HL-60 (cell line): ENCODE measurements at regions not wholly inside any gene's neighbourhood (a gene's known extent, or its start where the extent isn't known, plus 50 kb on each side); places are given as distances from the start of the nearest gene placed in this dataset.

Source experiments
- DNase-seq, 2 experiments: peaks; one replicate each; pipeline ENCODE4 v3.0.0-alpha.2; 2010 to 2020; ENCODE audit warnings: low read depth in 1 of 2, low spot score in 1 of 2
- H3K27ac ChIP-seq: fragments of 250-450 bp; sonication (Bioruptor Pico); replicated peaks from 2 replicates; pipeline ENCODE4 v1.5.1; 2020; ENCODE audit warnings: mild to moderate bottlenecking, moderate library complexity
- H3K27me3 ChIP-seq: fragments of 250-450 bp; sonication (Bioruptor Pico); 2 replicates; pipeline ENCODE4 v1.5.1; 2021; ENCODE audit warnings: mild to moderate bottlenecking, moderate library complexity; ENCODE audit not compliant: insufficient read depth, poor library complexity, severe bottlenecking
- H3K4me3 ChIP-seq: replicated peaks from 2 replicates; pipeline ENCODE4 v1.5.1; 2011; ENCODE audit warnings: mild to moderate bottlenecking, control low read depth, low read length; ENCODE audit not compliant: insufficient read depth
- GABPA ChIP-seq: IDR thresholded peaks from 2 replicates; pipeline ENCODE4 v1.6.1; 2012; ENCODE audit warnings: low read depth
- POLR2AphosphoS5 ChIP-seq: IDR thresholded peaks from 2 replicates; pipeline ENCODE4 v1.6.1; 2012; ENCODE audit warnings: low read depth
- SPI1 ChIP-seq: IDR thresholded peaks from 2 replicates; pipeline ENCODE4 v1.6.1; 2012; ENCODE audit warnings: low read depth, mild to moderate bottlenecking, borderline replicate concordance
- TF ChIP-seq, protein P1 (sequence below): IDR thresholded peaks from one replicate; pipeline ENCODE4 v1.5.1; 2011; ENCODE audit warnings: low read length, control low read depth, inconsistent platforms; ENCODE audit not compliant: insufficient read depth
- TF ChIP-seq, protein P2 (sequence below): IDR thresholded peaks from 2 replicates; pipeline ENCODE4 v1.6.1; 2012; ENCODE audit warnings: low read depth; ENCODE audit not compliant: insufficient replicate concordance

DNA sequence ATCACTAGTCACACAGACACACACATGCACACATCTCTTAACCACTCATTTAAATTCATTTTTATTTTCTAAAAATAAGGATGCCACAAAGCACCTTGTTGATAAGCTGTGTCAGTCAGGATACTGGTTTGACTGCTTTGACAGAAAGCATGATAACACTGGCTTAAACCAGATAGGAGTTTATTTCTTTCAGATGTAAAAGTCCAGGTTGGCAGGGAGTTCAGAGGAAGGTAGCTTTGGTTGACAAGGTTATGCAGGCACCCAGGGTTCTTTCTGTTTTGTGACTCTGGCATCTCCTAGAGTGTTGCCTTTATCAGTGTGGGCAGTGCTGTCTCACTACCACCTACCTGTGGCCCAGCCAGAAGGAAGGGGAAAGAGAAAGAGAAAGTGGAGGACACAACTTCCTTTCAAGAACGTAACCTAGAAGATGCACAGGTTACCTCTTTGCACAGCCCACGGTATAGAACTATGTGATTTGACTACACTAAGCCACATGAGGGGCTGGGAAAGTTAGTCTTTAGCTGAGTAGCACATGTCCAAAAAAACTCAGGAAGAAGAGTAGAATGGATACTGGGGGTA lies 334.7 kb downstream of the OSTF1 start:
- Histone ChIP-seq H3K27ac (no peak overlapping the region), H3K4me3 (no peak overlapping the region), H3K27me3 (no peaks in the 10 kb centered on the region)
- no peak for DNase-seq
- TF ChIP-seq SPI1: no peak
- TF ChIP-seq, protein P1, sequence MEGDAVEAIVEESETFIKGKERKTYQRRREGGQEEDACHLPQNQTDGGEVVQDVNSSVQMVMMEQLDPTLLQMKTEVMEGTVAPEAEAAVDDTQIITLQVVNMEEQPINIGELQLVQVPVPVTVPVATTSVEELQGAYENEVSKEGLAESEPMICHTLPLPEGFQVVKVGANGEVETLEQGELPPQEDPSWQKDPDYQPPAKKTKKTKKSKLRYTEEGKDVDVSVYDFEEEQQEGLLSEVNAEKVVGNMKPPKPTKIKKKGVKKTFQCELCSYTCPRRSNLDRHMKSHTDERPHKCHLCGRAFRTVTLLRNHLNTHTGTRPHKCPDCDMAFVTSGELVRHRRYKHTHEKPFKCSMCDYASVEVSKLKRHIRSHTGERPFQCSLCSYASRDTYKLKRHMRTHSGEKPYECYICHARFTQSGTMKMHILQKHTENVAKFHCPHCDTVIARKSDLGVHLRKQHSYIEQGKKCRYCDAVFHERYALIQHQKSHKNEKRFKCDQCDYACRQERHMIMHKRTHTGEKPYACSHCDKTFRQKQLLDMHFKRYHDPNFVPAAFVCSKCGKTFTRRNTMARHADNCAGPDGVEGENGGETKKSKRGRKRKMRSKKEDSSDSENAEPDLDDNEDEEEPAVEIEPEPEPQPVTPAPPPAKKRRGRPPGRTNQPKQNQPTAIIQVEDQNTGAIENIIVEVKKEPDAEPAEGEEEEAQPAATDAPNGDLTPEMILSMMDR: no peak
- TF ChIP-seq GABPA: no peak
- TF ChIP-seq POLR2AphosphoS5: no peak
- TF ChIP-seq, protein P2, sequence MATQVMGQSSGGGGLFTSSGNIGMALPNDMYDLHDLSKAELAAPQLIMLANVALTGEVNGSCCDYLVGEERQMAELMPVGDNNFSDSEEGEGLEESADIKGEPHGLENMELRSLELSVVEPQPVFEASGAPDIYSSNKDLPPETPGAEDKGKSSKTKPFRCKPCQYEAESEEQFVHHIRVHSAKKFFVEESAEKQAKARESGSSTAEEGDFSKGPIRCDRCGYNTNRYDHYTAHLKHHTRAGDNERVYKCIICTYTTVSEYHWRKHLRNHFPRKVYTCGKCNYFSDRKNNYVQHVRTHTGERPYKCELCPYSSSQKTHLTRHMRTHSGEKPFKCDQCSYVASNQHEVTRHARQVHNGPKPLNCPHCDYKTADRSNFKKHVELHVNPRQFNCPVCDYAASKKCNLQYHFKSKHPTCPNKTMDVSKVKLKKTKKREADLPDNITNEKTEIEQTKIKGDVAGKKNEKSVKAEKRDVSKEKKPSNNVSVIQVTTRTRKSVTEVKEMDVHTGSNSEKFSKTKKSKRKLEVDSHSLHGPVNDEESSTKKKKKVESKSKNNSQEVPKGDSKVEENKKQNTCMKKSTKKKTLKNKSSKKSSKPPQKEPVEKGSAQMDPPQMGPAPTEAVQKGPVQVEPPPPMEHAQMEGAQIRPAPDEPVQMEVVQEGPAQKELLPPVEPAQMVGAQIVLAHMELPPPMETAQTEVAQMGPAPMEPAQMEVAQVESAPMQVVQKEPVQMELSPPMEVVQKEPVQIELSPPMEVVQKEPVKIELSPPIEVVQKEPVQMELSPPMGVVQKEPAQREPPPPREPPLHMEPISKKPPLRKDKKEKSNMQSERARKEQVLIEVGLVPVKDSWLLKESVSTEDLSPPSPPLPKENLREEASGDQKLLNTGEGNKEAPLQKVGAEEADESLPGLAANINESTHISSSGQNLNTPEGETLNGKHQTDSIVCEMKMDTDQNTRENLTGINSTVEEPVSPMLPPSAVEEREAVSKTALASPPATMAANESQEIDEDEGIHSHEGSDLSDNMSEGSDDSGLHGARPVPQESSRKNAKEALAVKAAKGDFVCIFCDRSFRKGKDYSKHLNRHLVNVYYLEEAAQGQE: no peak

DNA sequence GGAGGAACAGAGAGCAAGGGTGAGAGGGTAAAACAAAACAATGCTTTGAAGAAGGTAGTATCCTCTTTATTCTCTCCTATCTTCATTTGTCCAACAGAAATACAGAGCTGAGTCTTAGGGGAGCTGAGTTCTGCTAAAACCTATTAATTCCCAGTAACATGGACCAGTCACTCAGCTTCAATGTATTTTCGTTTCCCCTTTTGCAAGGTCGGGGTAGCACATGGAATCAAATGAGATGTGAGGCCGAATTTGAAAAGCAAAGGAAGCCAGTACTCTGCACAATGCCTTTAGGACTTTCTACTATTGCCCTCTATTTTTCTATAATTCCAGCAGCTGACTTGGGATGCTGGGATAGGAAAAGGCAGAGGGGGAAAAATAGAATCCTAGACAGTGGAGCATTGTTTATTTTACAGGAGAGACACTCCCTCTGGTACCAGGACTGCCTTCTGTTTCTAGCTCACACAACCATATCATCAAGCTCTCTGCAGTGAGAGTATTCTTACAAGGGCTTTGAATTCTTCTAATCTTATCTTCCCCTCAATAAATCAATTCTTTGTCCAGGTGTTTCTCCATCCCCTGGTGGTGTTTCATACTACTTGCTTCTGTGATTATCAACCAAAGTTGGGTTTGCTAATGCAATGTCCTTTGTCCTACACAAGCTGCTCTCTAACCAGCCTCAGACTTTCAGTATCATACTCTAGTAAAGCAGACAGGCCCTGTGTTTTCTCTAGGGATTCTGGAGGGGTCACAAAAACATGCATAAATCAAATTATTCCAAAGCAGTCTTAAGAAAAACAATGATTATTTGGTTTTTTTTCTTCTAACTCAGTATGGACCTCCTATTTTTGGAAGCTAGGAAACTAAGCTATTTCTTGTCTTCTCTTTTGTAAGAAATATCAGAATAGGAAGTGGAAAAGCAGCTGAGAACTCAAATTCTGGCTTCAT lies 341.5 kb downstream of the OSTF1 start:
- Histone ChIP-seq H3K27me3 (no peaks in the 10 kb centered on the region), H3K27ac (no peak overlapping the region), H3K4me3 (no peak overlapping the region)
- TF ChIP-seq GABPA: no peak
- no peak for TF ChIP-seq POLR2AphosphoS5
- TF ChIP-seq SPI1: no peak
- TF ChIP-seq, protein P2: no peak
- TF ChIP-seq, protein P1: no peak
- DNase-seq: no peak

DNA sequence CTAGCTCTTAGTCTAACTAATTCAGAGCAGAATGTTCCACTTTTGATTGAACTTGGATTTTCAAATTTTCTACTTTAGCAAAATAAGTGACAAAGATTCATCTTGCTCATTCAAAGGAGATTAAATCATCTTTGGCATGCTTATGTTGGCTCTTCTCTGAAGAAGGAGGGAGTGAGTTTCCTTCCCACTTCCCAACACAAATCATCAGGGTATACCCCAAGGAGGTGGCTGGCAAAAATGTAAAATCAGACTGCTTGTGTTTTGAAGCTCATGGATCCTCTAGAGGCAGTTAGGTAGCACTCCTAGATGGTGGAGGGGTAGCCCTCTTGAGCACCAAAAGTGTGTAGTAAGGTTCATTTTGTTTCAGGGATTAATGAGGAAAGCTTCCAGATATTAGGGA lies 343.1 kb downstream of the OSTF1 start:
- TF ChIP-seq, protein P2: no peak
- TF ChIP-seq GABPA (no peak), SPI1 (no peak), POLR2AphosphoS5 (no peak)
- TF ChIP-seq, protein P1: no peak
- H3K27ac ChIP-seq: no peak overlapping the region
- H3K27me3 ChIP-seq: no peaks in the 10 kb centered on the region
- H3K4me3 ChIP-seq: no peak overlapping the region
- DNase-seq: no peak
